ENCODE measurements at regions not wholly inside any gene's neighbourhood (a gene's known extent, or its start where the extent isn't known, plus 50 kb on each side); places are given as distances from the start of the nearest gene placed in this dataset.
A peak's percentile ranks its signal among the peaks of the same experiment; 100 is the strongest.

DNA sequence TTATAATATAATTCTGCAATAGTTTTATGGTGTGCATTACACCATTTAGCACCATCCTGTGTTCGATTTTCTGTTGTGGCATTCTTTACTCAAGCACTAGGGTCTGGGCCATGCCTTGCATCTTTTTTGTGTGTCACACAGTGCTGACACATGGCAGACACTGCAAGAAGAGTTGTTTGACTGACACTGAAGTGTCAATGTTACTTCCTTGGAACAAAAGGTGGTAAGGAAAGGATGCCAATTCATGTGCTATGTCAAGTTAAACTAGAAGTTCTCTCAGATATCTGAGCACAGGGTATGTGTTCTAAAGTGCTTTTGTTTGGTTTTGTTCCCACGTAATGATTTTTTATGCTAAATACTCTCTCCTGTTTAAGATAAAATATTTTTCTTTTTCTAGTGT, 102.5 kb upstream of the UNC13C start:
- DNase-seq, result no peak
- TF ChIP-seq CTCF (IDR thresholded peaks at IDR 0.05; ENCODE audit: low read depth, low read length), result no peak
- H3K4me3 ChIP-seq (ENCODE audit: low read depth, low read length), result no peak overlapping the region
- no peak overlapping the region for H3K27ac ChIP-seq
- no peaks in the 10 kb centered on the region for H3K9me3 ChIP-seq (ENCODE audit: severe bottlenecking)
- no peaks in the 10 kb centered on the region for H3K27me3 ChIP-seq (ENCODE audit: insufficient read depth, low read depth, severe bottlenecking)
- H3K36me3 ChIP-seq, result no peaks in the 10 kb centered on the region

DNA sequence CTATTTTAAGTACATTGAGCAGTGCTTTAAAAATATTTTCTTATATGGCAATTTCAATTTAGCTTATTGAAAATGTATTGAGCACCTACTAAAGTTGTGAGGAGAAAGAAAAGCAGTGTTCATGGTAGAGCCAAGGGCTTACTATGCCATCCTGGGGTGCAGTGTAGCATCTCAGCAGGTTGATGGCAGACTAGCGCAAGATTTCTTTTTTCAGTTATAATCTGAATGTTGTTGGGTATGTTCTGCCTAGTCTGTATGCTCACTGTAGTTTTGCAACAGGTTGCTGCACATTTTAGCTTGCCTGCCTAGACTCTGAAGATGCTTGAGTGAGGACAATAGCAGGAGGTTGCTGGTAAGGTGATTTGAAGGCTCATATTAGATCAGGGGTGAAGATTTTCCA, 103.1 kb upstream of the UNC13C start:
- H3K9me3 ChIP-seq (ENCODE audit: severe bottlenecking), result no peaks in the 10 kb centered on the region
- DNase-seq, result no peak
- H3K27me3 ChIP-seq (ENCODE audit: insufficient read depth, low read depth, severe bottlenecking), result no peaks in the 10 kb centered on the region
- H3K36me3 ChIP-seq, result no peaks in the 10 kb centered on the region
- peak; percentile 14; the same call in 1 of the 2 replicates for TF ChIP-seq CTCF (IDR thresholded peaks at IDR 0.05; ENCODE audit: low read depth, low read length)
- no peak overlapping the region for H3K27ac ChIP-seq
- H3K4me3 ChIP-seq (ENCODE audit: low read depth, low read length), result no peak overlapping the region

- H3K4me3 ChIP-seq (ENCODE audit: low read depth, low read length), result no peak overlapping the region
- H3K36me3 ChIP-seq, result no peaks in the 10 kb centered on the region
- no peak overlapping the region for H3K27ac ChIP-seq
- DNase-seq, result no peak
- H3K9me3 ChIP-seq (ENCODE audit: severe bottlenecking), result no peaks in the 10 kb centered on the region
- TF ChIP-seq CTCF (IDR thresholded peaks at IDR 0.05; ENCODE audit: low read depth, low read length), result no peak
- H3K27me3 ChIP-seq (ENCODE audit: insufficient read depth, low read depth, severe bottlenecking), result no peaks in the 10 kb centered on the region
Measured at GRCh38 chr15:53872410-53872809, 105.8 kb upstream of the UNC13C start.

- no peak overlapping the region for H3K4me3 ChIP-seq (ENCODE audit: low read depth, low read length)
- H3K36me3 ChIP-seq, result no peaks in the 10 kb centered on the region
- H3K9me3 ChIP-seq (ENCODE audit: severe bottlenecking), result no peaks in the 10 kb centered on the region
- DNase-seq, result no peak
- H3K27ac ChIP-seq, result no peak overlapping the region
- no peaks in the 10 kb centered on the region for H3K27me3 ChIP-seq (ENCODE audit: insufficient read depth, low read depth, severe bottlenecking)
- TF ChIP-seq CTCF (IDR thresholded peaks at IDR 0.05; ENCODE audit: low read depth, low read length), result no peak
Measured at GRCh38 chr15:53869806-53870073, 108.5 kb upstream of the UNC13C start.

DNA sequence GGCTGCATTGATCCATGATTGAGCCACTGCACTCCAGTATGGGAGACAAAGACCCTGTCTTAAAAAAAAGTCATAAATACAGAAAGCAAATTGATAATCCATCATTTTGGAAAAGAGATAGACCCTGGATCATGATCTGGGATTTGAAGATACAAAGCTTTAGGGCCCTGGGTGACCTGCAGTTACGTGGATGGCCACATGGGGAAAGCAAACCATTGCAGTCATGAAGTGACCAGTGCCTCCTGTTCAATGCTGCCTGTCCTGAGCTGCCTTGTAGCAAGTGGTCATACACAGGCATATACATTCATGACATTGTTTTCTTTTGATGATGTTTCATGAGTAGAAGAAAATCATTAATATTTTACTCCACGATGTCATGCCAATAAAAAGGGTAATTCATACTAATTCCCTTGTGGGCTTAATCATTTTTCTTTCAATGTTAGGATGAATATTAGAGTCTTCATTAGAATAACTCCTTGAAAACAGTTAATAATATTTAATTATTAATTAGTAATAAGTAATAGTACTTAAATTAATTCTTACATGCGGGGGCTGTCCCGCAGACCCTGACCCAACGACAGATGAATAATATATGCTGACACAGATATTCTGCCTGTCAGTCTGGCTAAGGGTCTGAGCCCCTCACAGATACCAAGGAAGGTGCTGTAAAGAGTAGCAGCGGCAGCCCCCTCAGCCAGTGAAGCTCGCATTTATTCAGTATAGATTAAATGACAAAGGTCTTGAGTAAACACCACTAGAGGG, 109.0 kb upstream of the UNC13C start:
- peak; percentile 57 for DNase-seq
- H3K27ac ChIP-seq, result no peak overlapping the region
- peak; percentile 79 for TF ChIP-seq CTCF (IDR thresholded peaks at IDR 0.05; ENCODE audit: low read depth, low read length)

GRCh38 chr15:53862386-53862785, 102.9 kb upstream of the WDR72 start:
- H3K4me3 ChIP-seq (ENCODE audit: low read depth, low read length), result no peak overlapping the region
- no peak for TF ChIP-seq CTCF (IDR thresholded peaks at IDR 0.05; ENCODE audit: low read depth, low read length)
- no peaks in the 10 kb centered on the region for H3K36me3 ChIP-seq
- no peaks in the 10 kb centered on the region for H3K27me3 ChIP-seq (ENCODE audit: insufficient read depth, low read depth, severe bottlenecking)
- H3K27ac ChIP-seq, result no peak overlapping the region
- H3K9me3 ChIP-seq (ENCODE audit: severe bottlenecking), result no peaks in the 10 kb centered on the region
- DNase-seq, result no peak

More for the DNA sequence above, 109.0 kb upstream of the UNC13C start:
- H3K27me3 ChIP-seq (ENCODE audit: insufficient read depth, low read depth, severe bottlenecking), result no peaks in the 10 kb centered on the region
- H3K9me3 ChIP-seq (ENCODE audit: severe bottlenecking), result no peaks in the 10 kb centered on the region
- no peaks in the 10 kb centered on the region for H3K36me3 ChIP-seq
- no peak overlapping the region for H3K4me3 ChIP-seq (ENCODE audit: low read depth, low read length)
